ENCODE measurements at regions not wholly inside any gene's neighbourhood (a gene's known extent, or its start where the extent isn't known, plus 50 kb on each side); places are given as distances from the start of the nearest gene placed in this dataset.

DNA sequence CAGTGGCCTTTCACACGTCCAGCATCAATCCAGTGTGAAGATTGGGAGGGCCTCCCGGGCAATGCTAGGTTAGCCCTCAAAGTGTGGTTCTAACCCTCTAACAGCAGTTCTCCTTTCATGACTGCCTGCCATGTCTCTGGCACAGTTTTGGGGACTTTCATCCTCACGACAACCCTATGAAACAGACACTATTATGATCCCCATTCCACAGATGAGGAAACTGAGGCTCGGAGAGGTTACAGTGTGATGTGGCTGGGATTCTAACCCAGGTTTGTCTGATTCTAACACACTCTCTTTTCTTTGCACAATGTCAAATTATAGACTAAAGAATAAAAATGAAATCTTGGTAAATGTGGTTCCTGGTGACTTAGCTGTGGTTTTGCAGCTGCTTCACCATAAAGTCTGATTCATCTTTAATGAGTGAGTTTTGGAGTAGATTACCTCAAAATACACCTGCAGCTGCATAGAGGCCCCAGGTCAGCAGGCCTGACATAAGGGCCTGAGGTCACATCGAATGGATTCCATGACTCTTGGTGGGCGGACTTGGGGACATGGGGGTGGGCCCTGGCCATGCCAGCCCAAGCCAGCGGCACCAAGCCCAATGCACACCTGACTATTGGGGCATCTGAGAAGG is 214.4 kb downstream of the GLI2 start:
- DNase-seq (ENCODE audit: low spot score), result no peak
- TF ChIP-seq, protein P1, sequence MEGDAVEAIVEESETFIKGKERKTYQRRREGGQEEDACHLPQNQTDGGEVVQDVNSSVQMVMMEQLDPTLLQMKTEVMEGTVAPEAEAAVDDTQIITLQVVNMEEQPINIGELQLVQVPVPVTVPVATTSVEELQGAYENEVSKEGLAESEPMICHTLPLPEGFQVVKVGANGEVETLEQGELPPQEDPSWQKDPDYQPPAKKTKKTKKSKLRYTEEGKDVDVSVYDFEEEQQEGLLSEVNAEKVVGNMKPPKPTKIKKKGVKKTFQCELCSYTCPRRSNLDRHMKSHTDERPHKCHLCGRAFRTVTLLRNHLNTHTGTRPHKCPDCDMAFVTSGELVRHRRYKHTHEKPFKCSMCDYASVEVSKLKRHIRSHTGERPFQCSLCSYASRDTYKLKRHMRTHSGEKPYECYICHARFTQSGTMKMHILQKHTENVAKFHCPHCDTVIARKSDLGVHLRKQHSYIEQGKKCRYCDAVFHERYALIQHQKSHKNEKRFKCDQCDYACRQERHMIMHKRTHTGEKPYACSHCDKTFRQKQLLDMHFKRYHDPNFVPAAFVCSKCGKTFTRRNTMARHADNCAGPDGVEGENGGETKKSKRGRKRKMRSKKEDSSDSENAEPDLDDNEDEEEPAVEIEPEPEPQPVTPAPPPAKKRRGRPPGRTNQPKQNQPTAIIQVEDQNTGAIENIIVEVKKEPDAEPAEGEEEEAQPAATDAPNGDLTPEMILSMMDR (IDR thresholded peaks at IDR 0.05; ENCODE audit: extremely low read depth, insufficient read depth, missing control alignments), result no peak
- in situ Hi-C loops (cut with MboI; ENCODE audit: low pct_unique_long_range_greater_than_20kb, low sequenced_read_pairs, unreplicated experiment), result no loop called here

DNA sequence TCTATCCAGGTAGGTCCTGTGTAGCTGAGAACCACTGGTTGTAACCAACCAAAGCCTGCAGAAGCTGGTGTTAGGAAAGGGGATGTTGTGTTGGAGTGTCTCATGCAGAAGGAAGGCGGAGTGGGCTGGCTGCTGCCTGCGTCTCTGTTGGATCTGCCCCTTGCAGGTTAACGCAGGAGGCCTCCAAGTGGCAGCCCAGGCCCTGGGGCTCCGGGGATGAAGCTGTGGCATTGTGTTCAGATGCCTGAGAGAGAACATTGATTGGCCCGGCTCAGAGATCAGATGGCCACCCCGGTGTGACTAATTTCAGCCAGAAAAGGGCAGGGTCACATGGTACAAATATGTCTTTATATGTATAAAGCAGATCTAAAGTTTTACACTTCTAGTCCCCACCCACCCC is 216.0 kb downstream of the GLI2 start:
- in situ Hi-C loops (cut with MboI; ENCODE audit: low pct_unique_long_range_greater_than_20kb, low sequenced_read_pairs, unreplicated experiment), result no loop called here
- TF ChIP-seq, protein P1 (IDR thresholded peaks at IDR 0.05; ENCODE audit: extremely low read depth, insufficient read depth, missing control alignments), result no peak

DNA sequence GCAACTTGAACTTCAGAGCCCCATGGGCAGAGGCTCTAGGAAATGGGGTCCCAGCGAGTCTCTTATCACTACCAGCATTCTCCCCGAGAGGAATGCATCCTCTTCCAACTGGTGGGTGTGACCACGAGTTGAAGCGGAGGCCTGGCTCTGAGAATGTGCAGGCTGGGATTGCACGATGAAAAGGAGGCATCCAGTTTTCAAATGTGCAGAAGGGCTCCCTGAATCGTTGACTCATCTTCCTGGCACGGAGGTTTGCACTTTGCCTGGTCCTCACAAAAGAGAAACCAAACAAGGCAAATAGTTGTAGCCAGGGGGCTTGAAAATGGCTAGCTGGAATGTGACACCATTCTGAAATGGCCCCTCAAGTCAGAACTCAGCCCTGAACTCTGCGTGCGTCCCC is 216.7 kb downstream of the GLI2 start:
- TF ChIP-seq, protein P1 (IDR thresholded peaks at IDR 0.05; ENCODE audit: extremely low read depth, insufficient read depth, missing control alignments), result no peak
- in situ Hi-C loops (cut with MboI; ENCODE audit: low pct_unique_long_range_greater_than_20kb, low sequenced_read_pairs, unreplicated experiment), result no loop called here
- no peak for DNase-seq (ENCODE audit: low spot score)

More for the DNA sequence above, 216.0 kb downstream of the GLI2 start:
- DNase-seq (ENCODE audit: low spot score), result no peak

DNA sequence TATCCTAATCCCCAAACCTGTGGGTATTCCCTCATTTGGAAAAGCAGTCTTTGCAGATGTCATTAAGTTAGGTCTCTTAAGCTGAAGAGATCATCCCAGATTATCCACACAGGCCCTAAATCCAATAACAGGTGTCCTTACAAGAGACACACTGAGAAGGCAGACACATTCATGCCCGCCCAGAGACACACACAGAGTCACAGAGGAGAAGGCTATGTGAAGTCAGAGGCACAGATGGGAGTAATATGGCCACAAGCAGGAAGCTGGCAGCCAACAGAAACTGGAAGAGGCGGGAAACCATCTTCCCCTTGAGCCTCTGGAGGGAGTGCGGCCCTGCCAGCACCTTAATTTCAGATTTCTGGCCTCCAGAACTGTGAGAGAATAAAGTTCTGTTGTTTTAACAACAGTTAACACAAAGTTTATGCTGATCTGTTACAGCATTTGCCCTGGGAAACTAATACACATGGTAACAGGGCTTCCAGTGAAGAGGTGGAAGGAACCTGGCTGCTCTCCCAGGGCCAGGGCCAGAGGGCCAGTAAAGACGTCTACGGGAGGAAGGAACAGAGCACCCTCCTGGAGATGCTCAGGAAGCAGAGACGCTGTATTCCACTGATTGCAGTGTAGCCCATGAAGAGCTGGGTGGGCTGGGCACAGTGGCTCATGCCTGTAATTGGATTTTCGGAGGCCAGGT is 217.5 kb downstream of the GLI2 start:
- TF ChIP-seq, protein P1 (IDR thresholded peaks at IDR 0.05; ENCODE audit: extremely low read depth, insufficient read depth, missing control alignments), result no peak
- in situ Hi-C loops (cut with MboI; ENCODE audit: low pct_unique_long_range_greater_than_20kb, low sequenced_read_pairs, unreplicated experiment), result no loop called here
- no peak for DNase-seq (ENCODE audit: low spot score)

DNA sequence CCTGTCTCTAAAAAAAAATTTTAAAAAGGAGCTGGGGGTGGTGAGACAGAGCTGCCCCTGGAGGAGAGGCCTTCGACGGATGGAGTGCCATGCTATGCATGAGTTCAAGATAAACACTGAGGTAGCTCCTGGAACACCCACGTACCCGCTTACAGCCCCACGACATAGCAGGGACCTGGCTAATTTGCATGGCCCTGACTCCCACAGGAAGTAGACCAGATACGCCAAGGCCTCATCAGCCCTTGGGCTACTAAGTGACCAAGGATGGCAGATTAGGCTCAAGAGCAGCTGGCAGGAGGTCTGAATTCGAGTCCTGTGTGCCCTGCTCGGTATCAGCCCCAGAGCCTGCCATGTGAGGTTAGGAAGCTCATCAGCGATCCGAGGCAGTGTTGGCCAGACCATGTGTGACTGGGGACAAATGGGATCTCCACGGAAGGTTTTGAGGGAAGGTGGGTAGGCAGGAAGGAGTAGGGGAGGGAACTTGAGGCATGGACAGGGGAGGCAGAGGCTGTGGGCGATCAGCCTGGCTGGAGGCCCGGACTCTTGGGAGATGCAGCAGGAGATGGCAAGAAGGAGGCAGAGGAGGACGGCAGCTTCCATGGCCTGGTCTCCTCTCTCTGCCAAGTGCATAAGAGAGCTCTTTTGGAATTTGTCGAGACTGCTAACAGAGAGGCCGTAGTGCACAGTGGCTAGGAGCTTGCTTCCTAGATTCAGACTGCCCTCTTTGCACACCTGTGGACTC is 218.3 kb downstream of the GLI2 start:
- DNase-seq (ENCODE audit: low spot score), result no peak
- in situ Hi-C loops (cut with MboI; ENCODE audit: low pct_unique_long_range_greater_than_20kb, low sequenced_read_pairs, unreplicated experiment), result no loop called here
- TF ChIP-seq, protein P1 (IDR thresholded peaks at IDR 0.05; ENCODE audit: extremely low read depth, insufficient read depth, missing control alignments), result no peak

DNA sequence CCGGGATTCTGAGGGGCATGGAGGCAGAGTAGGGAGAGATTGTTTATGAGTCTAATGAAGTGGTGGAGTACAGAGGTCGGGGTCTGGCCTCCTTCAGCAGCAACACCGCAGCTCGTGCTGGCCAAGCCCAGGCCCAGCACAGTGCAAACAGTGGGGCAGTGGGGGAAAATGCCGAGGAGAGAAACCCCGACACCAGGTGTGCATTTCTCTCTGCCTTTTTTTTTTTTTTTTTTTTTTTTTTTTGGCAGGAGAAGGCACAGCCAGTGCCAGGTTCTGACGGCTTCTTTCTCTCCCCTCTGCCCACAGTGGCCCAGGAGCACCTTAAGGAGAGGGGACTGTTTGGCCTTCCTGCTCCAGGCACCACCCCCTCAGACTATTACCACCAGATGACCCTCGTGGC is 219.3 kb downstream of the GLI2 start:
- no peak for DNase-seq (ENCODE audit: low spot score)
- in situ Hi-C loops (cut with MboI; ENCODE audit: low pct_unique_long_range_greater_than_20kb, low sequenced_read_pairs, unreplicated experiment), result no loop called here
- TF ChIP-seq, protein P1 (IDR thresholded peaks at IDR 0.05; ENCODE audit: extremely low read depth, insufficient read depth, missing control alignments), result no peak
